ENCODE measurements at regions not wholly inside any gene's neighbourhood (a gene's known extent, or its start where the extent isn't known, plus 50 kb on each side); places are given as distances from the start of the nearest gene placed in this dataset.
A peak's percentile ranks its signal among the peaks of the same experiment; 100 is the strongest.
"Not testable (repeated sequence)": the region's sequence is repeated elsewhere in the genome, so short reads cannot be mapped to it uniquely, and the experiment has no call there.

DNA sequence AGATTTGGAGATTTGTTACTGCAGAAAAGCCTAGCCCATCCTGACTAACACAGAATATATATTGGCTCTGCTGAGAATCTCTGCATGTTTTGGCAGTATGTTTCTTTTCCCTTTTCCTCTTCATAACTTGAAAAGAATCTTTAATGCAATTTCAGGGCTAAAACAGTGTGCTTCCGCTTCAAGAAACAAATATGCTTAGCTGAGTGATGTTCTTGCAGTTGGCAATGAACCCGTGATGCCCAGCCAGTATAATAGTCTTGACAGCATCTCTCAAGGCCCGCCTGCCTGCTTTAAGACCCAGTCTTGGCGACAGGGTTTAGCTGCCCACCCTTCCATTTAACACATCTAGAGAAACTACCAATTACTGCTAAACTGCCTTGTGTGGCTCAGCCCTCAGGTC is 184.5 kb downstream of the INO80D start:
- DNase-seq = no peak

DNA sequence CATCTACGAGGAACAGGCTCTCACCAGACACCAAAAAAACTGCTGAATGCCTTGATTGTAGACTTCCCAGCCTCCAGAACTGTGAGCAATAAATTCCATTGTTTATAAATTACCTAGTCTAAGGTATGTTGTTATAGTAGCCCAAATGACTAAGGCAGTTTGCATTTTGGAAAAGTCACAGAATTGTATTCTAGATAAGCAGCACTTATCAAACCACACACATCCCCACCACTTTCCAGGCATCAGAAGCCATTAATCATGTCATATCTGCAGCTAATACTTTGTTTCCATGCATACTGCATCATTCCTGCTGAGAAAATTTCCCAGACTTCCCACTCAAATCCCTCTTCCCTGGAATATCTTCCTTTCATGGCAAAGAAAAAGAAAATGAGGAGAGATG is 187.2 kb downstream of the INO80D start:
- no peak for DNase-seq

DNA sequence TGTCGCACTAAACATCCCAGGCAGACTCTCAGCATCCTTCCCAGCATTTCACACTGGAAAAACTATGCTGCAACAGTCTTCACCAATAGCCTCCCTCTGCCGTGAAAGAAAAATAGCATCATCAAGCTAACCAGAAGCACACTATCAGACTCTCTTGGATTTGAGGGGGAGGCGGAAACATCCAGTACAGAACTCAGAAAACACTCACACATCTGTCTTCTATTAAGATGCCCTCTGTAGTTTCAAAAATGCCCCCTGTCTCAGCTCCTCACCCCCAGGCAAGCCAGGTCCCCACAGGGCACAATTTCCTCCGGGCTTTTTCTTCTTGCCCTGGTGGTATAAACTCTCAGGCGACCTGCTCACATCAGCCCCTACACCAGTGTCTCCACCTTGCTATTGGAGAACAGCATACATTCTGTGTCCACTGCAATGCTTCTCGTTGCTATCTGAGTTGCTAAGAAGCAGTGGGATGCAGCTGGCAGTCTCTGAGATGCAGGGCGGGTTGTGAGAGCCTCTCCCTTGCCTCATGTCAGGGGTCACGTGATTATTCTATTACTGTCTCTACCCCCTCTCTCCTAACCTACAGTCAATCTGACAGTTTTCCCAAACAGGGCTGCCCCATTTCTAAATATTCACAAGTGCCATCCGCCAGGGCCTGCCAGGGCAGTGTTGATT is 189.9 kb downstream of the INO80D start:
- peak; percentile 11 for DNase-seq

DNA sequence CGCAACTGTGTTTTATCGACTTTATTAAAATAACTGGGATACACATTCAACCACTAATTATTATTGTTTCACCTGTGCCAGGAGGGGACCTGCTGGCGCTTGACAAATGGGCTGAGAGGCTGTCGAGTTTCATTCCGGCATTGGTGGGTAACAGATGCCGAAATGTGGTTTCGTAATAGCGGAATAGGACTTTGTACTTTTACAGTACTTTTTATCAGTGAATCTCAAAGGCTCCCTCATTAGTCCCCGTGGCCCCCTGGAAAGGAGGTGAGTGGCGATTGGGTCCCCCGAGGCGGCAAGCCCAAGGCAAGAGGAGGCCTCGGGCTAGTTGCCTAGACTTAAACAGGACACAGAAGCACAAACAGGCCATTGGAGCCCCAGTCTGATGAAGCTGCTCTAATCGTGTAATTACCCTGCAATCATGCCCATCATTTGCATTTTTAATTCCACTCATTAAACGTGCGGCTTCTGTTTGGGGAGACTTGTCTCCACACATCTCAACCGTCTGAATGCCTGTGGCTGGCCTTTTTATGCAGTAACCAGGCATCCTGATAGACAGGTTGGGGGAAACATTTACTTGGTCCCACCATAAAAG is 193.2 kb downstream of the INO80D start:
- DNase-seq = no peak

DNA sequence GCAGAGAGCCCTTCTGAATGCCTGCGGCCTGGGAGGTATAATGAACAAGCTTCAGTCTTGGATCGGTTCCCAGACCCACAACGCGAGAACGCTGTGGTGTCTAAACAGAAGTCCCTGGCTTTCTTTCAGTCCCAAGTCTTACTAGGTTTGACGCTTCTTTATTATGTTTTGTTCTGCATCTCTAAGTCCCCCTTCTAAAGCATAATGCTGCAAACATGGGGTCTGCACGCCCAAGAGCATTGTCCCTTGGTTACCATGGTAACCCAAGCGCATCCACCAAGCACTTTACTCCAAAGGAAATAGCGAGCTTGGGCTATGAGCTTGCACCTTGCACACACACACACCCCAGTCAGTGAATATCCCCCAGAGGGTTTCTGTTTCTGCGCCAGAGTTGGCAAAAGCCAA is 193.7 kb downstream of the INO80D start:
- peak; percentile 7 for DNase-seq

DNA sequence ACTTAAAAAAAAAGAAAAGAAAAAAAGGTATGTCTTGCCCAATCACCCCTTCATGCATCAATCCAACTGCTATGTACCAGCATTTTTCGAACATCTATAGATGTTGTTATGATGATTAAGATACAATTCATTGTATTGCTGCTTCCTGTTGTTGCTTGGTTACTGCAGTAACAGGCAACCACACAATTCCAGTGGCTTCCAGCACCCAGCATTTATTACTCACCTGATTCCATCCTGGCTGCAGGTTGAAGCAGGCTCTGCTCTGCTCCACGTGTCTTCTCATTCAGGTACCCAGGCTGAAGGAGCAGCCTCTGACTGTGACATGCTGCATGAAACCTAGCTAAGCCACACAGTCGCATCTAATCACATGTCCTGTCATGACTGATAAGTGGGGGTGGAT is 196.9 kb downstream of the INO80D start:
- DNase-seq = peak; percentile 81

DNA sequence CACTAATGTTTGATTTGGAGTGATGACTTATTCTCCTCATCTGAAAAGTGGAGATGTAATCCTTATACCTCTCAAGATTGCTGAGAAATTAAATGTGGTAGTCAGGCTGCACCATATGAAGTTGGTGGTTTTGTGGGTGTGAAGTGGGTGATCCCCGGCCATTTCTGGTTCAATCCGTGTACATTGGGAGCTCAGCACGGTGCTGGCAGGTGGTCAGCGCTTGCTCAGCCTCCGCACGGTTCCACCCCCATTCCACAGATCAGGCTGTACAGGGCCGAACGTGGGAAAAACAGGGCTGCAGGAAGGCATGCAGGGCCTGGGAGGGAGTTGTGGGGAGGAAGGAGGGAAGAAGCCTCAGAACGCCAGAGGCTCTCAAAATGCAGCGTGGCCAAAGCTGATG is 198.3 kb downstream of the INO80D start:
- DNase-seq = no peak

DNA sequence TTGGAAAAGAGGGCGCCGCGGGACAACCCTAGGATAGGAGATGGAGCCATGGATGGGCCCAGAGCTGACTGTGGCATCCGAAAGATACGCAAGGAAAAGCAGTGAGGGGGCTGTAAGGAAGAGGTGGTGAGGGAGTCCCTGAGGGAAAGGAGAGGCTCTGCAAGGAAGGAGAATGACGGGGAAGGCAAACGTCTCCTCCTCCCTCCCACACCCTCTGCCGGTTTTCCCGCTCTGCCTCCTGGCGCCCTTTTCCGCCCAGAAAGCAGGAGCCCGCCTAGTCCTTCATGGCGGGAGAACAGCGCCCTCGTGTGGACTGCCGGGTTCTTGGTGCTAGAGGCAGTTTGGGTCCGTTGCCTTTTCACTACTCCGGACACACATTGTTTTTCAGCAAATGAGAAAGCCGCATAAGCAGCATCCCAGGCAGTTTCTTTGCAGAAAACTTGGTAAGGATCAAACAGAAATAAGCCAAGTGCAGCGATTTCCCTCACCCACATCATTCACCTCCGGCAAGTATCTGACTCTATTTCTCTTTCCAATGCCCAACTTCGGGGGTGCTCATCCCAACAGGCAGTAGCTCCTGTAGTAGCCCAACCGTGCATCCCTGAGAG is 200.4 kb downstream of the INO80D start:
- no peak for DNase-seq

DNA sequence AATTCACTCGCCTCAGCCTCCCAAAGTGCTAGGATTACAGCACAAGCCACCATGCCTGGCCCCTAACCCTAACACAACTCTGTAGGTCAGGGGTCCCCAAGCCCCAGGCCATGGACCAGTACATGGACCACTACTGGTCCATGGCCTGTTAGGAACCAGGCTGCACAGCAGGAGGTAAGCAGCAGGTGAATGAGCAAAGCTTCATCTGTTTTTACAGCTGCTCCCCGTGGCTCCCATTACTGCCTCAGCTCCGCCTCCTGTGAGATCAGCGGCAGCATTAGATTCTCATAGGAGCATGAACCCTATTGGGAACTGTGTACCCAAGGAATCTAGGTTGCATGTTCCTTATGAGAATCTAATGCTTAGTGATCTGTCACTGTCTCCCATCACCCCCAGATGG is 201.7 kb downstream of the NRP2 start:
- peak; percentile 50 for DNase-seq

DNA sequence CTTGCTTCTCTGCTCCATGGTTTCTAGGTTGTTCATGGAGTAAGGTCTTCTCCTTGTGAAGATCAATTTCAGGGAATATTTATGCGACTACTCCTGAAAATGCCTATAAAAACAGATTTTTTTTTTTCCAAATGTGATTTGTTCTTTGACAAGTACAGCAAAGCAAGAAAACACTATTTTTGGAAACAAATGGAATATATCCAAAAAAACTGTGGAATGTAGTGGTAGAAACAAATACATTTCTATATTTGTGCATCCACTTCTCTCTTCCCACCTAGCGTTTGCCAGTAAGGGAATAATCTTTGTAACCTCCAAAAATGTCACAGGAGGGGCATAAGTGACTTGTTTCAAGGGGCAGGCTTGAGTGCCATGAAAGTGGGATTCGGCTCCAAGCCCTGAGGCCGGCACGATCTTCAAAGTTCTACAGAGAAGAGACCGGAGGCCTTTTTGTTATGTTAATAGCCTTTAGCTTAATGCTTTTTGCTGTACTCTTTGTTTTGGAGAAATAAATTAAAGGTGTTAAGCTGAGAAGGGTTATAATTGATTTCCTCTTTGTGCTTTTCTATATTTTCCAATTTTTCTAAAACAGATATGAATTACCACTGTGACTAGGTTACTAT is 200.6 kb downstream of the NRP2 start:
- DNase-seq = no peak

DNA sequence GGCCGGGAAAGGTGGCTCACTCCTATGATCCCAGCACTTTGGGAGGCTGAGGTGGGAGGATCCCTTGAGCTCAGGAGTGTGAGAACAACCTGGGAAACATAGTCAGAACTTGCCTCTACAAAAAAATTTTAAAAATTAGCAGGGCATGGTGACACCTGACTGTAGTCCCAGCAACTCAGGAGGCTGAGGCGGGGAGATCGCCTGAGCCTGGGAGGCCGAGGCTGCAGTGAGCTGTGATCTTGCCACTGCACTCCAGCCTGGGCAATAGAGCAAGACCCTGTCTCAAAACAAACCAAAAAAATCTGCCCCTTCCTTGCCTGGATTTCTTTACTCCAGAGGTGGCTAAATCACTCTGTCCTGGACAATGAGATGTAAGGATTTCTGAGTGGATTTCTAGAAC is 197.7 kb downstream of the NRP2 start:
- DNase-seq = no peak

DNA sequence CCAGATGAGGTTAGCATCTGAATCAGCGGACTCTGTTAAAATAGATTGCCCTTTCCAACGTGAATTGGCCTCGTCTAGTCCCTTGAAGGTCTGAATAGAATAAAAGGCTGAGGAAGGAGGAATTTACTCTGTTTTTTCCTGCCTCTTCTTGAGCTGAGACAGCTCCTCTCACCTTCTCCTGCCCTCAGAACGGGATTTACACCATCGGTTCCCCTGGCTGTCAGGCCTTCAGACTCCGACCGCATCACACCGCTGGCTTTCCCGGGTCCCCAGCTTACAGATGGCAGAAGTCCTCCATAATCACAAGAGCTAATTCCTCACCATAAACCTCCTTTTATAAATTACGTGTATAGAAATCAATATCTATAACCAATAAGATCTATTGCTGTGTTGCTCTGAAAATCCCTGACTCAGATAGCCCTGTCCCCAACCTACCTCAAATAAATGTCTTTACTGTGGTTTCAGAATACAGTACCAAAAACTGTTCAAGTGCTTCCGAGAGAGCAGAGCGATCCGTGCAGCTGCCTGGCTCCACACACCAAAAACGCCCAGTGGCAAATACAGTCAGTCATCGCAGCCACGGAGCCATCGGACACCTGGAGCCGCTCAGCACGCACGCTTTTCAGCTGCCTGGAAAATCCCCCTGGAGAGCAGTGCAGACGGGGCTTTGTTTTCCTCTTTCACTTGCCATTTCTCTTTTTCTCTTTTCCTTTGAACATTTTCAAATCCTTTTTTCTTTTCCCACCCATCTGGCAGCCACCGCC is 196.9 kb downstream of the NRP2 start:
- no peak for DNase-seq

DNA sequence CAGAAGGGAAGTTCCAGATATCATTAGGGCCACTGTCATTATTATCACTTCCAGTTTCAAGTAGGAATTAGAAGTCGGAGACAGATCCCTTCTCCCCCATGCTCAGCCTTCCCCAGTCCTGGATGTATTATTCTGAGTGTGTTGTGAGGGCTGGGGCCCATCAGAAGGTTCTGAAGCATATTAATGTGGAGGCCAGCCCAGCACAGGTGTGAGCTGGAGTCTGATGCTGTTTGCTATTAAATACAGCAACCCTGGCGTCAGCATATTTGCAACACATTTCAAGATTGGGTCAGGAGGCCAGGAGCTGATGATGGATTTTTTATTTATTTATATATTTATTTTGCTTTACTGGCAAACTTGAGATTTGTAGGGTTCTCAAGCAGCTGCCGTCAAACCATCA is 195.2 kb downstream of the NRP2 start:
- DNase-seq = no peak

DNA sequence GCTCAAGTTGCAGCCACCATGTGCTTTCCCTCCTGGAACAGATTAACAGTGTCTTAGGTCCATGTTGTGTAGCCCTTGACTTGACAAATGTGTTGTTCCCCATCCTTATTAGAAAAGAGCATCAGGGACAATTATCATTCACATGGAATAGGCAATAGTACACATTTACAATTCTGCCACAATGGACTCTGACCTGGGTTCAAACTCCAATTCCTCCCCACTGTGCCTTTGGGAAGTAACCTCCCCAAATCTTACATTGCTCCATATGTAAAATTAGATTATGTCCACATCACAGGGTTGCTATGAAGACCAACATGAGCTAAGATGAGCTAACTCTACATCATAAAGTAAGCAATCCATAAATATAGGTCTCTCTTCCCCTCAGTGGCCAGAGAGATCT is 193.8 kb downstream of the NRP2 start:
- no peak for DNase-seq

DNA sequence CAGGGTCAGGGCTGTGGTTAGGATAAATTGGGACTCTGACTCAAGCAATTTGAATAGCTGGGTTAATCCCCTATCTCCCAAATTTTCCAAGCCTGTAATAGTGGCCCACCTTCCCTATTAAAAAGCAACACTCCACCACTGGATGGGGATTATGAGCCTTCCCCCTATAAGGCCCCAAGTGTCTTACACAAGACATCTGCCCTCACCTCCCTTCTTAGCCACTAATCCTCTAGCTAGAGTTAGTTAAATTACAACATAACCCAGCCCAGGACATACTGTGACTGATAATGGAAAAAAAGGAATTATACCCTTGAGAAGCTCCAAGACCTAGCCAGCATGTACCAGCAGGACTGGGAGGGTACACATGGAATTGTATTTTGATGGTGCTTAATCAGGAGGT is 190.4 kb downstream of the NRP2 start:
- DNase-seq = no peak

DNA sequence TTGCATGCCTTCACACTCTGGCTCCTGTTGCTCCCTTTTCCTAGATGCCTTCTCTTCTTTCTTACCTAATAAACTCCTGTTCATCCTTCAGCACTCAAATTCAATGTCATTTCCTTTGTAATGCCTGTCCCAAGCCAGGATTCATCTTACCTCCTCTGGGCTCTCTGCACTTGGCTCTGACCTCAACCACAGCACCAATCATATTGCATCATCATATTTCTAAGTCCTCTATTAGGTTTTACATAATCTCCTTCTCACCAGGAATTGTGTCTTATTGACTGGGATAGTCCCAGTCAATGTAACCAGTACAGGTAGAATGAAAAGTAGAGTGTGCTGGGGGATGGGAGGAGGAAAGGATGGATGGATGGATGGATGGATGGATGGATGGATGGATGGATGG is 187.1 kb downstream of the NRP2 start:
- no peak for DNase-seq

DNA sequence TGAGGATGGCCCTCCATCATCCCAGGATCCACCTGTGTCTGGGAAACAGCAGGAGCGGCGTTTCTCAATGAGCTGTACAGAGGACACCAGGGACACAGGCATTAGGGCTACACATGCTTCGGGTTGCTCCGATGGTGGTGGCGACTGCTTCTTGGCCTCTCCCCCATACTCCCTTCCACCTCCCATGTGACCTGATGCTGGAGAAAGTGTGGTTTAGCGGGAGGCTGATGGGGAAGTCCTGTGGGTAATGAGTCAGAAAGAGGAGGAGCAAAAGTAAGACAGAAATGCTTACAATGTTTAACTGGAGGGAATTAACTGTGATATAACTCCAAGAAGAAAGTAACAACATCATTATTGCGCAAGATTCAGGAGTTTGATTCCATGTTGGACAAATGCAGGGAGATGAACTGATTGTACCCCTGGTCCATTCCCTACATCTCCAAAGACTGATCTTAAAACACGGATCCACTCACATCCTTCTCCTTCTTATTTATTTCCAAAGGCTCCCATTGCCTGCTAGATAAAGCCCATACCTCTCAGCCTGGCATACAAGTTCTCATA is 186.6 kb downstream of the NRP2 start:
- DNase-seq = no peak

DNA sequence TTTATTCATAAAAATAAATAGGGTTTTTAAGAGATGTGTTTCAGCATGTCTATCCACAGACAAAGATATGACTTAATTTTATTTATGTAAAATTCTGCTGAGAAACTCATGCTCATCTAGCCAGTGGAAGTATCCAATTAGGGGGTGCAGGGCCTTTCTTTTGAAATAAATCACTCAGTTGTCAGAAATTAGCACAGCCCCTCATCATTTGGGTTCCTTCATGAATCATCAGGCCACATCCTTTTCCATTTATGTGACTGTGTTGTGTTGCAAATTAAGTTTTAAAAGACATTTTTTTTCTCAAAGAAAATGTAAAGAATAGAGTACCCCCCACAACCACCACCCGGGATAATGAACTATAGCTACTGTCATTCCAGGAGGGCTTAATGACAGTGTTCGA is 185.8 kb downstream of the NRP2 start:
- DNase-seq = no peak

DNA sequence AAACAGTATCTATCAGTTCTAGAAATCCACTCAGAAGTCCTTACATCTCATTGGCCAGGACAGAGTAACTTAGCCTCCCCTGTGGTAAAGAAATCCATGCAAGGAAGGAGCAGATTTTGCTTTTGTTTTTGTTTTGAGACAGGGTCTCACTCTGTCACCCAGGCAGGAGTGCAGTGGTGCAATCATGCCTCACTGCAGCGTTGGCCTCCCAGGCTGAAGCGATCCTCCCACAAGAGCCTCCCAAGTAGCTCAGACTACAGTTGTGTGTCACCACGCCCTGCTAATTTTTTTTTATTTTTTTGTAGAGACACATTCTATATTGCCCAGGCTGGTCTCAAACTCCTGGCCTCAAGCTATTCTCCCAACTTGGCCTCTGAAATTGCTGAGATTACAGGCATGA is 185.1 kb downstream of the NRP2 start:
- DNase-seq = no peak

DNA sequence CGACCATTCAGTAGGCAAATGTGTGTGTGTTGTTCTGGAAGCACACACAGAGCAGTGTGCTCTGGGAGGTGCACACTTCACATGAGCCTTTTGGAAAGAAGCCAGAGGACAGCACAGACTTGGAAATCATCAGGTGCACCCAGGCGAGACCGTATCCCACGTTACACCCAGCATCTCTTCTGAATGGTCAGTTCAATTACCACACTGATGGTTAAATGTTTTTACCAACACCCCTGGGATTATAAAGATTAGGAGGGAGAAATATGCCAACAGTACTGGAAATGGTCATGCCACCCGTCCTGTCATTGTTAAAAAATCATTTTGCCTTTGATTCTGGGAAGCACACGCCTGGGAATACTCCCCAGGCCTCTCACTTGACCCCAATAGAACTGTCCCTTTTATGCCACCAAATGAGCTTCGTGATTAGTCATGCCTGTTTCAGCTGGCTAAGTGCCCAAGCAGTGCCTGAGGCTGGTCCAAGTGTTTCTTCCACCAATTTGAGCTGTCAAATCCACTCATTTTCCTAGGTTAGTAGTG is 183.7 kb downstream of the NRP2 start:
- peak; percentile 77 for DNase-seq

DNA sequence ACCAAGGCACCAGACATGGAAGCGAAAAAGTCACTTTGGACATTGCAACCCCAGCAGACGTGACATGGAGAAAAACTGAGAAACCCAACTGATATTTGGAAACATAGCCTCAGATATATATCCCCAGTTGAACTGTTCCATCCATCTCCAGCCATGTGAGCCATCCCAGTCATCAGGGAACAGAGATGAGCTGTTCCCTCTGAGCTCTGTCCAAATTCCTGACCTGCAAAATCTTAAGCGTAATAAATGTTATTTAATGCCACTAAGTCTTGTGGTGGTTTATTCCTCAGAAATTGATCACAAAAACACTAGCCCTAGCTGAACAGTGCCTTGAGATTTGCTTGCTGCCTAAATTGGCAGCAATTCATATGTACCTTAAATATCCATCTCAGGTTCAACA is 182.8 kb downstream of the NRP2 start:
- DNase-seq = no peak

DNA sequence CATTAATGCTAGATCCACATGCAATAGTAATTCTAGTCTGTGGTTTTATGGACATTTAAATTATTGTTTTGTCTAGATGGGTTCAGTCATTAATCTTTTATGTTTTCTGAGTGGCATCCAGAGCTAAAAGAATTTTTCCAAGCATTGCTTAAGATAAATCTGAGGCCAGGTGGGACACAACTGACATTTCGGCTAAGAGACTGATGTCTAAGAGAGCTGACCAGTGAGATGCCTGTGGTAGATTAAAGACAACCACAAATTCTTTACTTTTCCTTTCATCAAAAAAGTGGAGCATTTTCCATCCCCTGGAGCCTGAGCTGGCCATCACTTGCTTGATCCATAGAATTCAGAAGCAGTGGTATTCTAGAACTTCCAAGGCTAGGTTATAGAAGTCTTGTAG is 182.2 kb downstream of the NRP2 start:
- DNase-seq = no peak

DNA sequence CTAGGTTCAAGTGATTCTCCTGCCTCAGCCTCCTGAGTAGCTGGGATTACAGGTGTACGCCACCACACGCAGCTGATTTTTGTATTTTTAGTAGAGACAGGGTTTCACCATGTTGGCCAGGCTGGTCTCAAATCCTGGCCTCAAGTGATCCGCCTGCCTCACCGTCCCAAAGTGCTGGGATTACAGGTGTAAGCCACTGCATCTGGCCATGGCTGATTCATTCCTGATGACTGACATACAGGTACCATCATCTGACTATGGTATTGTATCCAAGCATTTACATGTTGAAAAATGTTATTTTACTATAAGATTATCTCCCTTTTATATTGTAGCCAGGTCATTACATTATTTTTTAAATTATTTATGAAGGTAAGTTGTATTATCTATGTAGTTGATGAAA is 180.5 kb downstream of the NRP2 start:
- DNase-seq = not testable (repeated sequence)

All from NCI-H510A (cell line).